ENCODE measurements at regions not wholly inside any gene's neighbourhood (a gene's known extent, or its start where the extent isn't known, plus 50 kb on each side); places are given as distances from the start of the nearest gene placed in this dataset.
"Not testable (repeated sequence)": the region's sequence is repeated elsewhere in the genome, so short reads cannot be mapped to it uniquely, and the experiment has no call there.

DNA sequence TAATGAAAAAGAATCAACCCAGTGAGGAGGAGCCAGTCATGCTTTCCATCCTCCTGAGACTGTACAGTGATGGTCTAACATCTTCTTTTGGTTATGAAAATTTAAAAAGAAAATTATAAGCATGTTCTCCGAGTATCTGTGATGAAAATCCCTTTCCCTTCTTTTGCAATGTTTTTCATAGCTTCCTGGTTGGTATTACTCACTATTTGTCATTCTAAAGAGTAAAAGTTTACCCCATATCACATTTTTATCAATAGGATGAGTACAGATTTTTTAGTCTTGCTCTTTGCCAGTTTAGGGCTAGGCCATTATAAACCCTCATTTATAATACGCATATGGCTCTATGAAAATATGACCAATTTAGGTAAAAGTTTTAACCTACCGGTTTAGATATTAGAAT is 564.1 kb downstream of the SUCLG1 start:
- TF ChIP-seq, protein P1, sequence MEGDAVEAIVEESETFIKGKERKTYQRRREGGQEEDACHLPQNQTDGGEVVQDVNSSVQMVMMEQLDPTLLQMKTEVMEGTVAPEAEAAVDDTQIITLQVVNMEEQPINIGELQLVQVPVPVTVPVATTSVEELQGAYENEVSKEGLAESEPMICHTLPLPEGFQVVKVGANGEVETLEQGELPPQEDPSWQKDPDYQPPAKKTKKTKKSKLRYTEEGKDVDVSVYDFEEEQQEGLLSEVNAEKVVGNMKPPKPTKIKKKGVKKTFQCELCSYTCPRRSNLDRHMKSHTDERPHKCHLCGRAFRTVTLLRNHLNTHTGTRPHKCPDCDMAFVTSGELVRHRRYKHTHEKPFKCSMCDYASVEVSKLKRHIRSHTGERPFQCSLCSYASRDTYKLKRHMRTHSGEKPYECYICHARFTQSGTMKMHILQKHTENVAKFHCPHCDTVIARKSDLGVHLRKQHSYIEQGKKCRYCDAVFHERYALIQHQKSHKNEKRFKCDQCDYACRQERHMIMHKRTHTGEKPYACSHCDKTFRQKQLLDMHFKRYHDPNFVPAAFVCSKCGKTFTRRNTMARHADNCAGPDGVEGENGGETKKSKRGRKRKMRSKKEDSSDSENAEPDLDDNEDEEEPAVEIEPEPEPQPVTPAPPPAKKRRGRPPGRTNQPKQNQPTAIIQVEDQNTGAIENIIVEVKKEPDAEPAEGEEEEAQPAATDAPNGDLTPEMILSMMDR (IDR thresholded peaks at IDR 0.05; ENCODE audit: extremely low read depth, missing control alignments), result no peak
- no peak for DNase-seq (ENCODE audit: low spot score)

DNA sequence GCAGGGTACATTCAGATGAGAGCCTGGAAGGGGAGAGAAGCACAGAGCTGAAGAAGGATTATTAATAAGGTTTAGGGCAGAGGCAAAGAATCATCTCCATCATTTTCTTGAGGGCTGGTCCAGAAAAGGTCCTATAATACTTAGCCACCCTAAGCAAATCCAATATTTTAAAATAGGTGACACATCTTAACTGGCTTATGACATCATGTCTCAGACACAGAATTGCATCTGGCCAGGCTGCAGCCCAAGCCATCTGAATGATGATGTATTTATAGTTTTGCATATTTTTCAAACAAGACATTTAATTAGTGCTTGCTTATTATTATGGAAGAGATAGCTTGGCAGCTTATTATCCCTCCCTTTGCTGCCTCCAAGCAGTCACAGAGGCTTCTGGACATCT is 571.3 kb downstream of the SUCLG1 start:
- TF ChIP-seq, protein P1 (IDR thresholded peaks at IDR 0.05; ENCODE audit: extremely low read depth, missing control alignments), result no peak
- DNase-seq (ENCODE audit: low spot score), result no peak

DNA sequence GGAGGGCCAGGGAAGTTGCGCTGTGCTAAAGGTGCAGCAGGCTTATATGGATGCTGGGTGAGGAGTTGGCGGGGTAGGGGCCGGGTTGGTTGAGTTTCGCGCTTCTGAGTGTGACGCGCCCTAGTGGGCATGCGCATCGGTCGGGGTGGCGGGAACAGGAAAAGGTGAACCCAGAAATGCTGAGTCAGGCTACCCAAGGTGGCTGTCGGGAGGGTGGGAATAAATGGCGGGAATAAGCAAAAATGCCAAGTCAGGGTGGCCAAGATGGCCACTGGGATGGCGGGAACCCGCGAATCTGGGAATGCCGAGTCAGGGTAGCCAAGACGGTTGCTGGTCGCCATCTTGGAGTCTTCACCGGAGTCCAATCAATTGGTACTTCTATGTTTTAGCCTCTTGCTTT is 580.0 kb downstream of the SUCLG1 start:
- no peak for DNase-seq (ENCODE audit: low spot score)
- TF ChIP-seq, protein P1 (IDR thresholded peaks at IDR 0.05; ENCODE audit: extremely low read depth, missing control alignments), result no peak

DNA sequence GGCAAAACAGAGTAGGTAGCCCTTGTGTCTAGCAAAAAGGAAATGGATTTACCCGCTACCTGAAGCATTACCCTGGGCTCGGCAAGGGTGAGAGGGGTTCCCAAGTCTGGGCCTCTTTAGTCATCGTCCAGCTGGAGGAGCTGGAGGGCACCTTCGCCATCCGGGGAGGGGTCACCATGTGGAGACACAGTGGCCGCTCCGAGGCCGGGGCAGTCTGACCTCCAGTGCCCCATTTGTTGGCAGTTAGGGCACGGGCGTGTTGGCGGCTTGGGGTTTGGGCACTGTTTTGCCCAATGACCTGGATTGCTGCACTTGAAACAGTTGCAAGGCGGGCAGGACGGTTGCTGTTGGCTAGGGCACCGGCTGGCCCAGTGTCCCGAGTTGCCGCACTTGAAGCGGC is 581.8 kb downstream of the SUCLG1 start:
- DNase-seq (ENCODE audit: low spot score), result not testable (repeated sequence)

DNA sequence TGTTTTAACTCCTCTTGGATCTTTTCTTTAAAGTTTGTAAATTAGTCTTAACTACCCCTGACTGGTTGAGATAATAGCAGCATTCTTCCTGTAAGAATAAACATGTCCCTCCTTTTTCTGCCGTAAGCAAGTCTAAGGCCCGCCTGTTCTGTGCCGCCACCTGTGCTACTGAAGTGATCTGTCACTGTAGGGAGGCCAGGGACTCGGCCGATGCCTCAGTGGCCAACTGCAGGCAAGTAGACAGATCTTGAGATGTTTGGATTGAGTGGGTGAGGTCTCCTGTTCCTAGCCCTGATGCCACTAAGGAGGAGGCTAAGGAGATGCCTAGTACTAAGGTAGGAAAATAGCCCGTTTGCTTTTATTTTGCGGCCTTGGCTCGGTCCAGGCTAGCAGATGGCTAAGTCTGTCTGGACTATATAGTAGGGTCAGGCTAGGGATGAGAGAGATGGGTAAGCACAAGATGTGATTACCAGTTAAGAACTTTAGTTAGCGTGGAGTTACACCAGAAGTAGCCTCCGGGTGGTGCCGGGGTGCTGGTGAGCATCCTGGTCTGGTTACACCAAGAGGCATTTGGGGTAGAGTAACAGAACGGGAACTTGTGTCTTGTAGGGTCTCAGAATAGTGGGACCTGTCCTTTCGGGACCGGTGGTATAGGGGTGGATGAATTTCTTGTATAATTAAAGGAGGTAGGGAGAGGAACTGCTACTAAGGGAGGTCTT is 584.2 kb downstream of the SUCLG1 start:
- DNase-seq (ENCODE audit: low spot score), result no peak
- TF ChIP-seq, protein P1 (IDR thresholded peaks at IDR 0.05; ENCODE audit: extremely low read depth, missing control alignments), result no peak

DNA sequence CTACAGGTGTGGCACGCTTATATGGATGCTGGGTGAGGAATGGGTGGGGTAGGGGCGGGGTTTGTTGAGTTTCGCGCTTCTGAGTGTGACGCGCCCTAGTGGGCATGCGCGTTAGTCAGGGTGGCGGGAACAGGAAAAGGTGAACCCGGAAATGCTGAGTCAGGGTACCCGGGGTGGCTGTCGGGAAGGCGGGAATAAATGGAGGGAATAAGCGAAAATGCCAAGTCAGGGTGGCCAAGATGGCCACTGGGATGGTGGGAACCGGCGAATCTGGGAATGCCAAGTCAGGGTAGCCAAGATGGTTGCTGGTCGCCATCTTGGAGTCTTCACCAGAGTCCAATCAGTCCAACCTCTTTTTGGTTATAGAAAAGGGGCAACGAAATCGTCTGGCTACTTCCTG is 585.0 kb downstream of the SUCLG1 start:
- no peak for DNase-seq (ENCODE audit: low spot score)
- TF ChIP-seq, protein P1 (IDR thresholded peaks at IDR 0.05; ENCODE audit: extremely low read depth, missing control alignments), result no peak

DNA sequence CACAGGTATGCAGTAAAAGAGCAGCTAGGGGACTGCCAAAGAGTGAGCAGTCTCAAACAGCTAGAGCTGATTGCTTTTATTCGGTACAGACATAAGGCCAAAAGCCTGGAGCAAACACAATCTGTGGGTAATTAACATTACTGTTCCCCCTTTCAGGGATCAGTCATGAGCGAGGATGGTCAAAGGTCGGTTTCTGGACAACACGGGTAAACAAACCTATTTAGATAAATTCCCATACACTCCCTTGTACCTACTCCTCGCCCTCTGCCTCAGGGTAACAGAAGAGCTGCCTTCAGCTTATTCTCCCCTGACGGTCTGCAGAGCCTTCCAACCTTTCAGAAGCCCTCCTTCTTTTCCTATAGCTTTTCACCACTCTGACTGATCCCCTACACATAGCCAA is 586.0 kb downstream of the SUCLG1 start:
- DNase-seq (ENCODE audit: low spot score), result no peak
- TF ChIP-seq, protein P1 (IDR thresholded peaks at IDR 0.05; ENCODE audit: extremely low read depth, missing control alignments), result no peak

DNA sequence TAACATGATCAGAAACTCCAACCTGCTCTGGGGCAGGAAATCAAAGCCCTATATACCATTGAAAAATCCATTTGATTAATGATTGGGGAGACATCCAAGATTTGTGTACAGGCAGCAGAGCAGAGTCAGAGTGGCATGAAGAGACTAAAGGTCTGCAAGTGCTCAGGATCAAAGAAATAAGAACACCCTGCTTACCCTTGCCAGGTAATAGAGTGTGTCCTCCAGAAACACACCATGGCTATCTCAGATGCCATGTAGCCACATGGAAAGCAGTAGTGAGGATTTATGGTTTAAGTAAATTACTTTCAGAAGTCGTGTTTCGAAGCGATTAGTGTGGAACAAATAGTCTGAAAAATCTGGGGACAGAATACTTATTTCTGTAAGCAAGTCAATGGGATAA is 592.9 kb downstream of the SUCLG1 start:
- no peak for DNase-seq (ENCODE audit: low spot score)
- TF ChIP-seq, protein P1 (IDR thresholded peaks at IDR 0.05; ENCODE audit: extremely low read depth, missing control alignments), result no peak

All from GM20000 (cell line).